HAP-1 (cell line): ENCODE measurements at regions not wholly inside any gene's neighbourhood (a gene's known extent, or its start where the extent isn't known, plus 50 kb on each side); places are given as distances from the start of the nearest gene placed in this dataset.
A peak's percentile ranks its signal among the peaks of the same experiment; 100 is the strongest.
"Not testable (repeated sequence)": the region's sequence is repeated elsewhere in the genome, so short reads cannot be mapped to it uniquely, and the experiment has no call there.

Source experiments
- DNase-seq, 2 experiments: peaks; one replicate each; pipeline ENCODE4 v3.0.0-alpha.2; 2016 to 2020; ENCODE audit warnings: low spot score in 2 of 2
- H3K27me3 ChIP-seq: fragments of 250-450 bp; sonication (Bioruptor Pico); 2 replicates; pipeline ENCODE4 v1.5.1; 2020; ENCODE audit warnings: low read depth, mild to moderate bottlenecking, moderate library complexity
- H3K36me3 ChIP-seq: fragments of 250-450 bp; sonication (Bioruptor Pico); replicated peaks from 2 replicates; pipeline ENCODE4 v1.5.1; 2020; ENCODE audit warnings: mild to moderate bottlenecking
- H3K4me1 ChIP-seq: fragments of 250-450 bp; sonication (Bioruptor Pico); 2 replicates; pipeline ENCODE4 v1.5.1; 2020; ENCODE audit warnings: mild to moderate bottlenecking
- H3K4me3 ChIP-seq: fragments of 250-450 bp; sonication (Bioruptor Pico); 2 replicates; pipeline ENCODE4 v1.5.1; 2020; ENCODE audit warnings: mild to moderate bottlenecking, moderate library complexity
- H3K9me3 ChIP-seq: fragments of 250-450 bp; sonication (Bioruptor Pico); 2 replicates; pipeline ENCODE4 v1.5.1; 2020; ENCODE audit warnings: mild to moderate bottlenecking, moderate library complexity
- in situ Hi-C: fragments of 300-500 bp; cut with MboI; formaldehyde crosslinking; loops from 3 replicates; pipeline ENCODE4 v1.14.3; 2020; ENCODE audit warnings: low sequenced_read_pairs, inconsistent platforms, mixed read lengths

DNA sequence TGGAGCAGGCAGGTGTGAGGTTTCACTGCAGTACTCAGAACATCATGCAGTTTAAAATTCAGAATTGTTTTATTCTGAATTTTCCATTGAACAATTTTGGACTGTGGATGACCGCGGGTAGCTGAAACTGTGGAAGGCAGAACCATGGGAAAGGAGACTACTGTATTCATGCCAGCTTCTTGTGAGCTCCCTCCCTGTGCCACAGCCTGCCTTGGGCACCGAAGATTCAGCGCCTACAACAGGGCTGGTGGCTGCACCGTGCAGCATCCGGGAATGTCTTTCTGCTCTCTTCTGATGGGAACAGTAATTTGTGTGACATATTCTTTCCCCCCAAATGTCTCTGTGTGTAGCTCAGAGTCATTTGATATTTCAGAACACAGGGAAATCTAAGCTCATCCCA is 118.5 kb upstream of the NKX1-1 start:
- Histone ChIP-seq H3K27me3 (peaks cover 23% of the 10 kb centered on the region; the same call in 1 of the 2 replicates), H3K4me3 (no peak overlapping the region), H3K4me1 (no peaks in the 10 kb centered on the region), H3K36me3 (no peaks in the 10 kb centered on the region), H3K9me3 (no peaks in the 10 kb centered on the region; the same call in 1 of the 2 replicates)
- in situ Hi-C loops, result no loop called here
- no peak for DNase-seq

DNA sequence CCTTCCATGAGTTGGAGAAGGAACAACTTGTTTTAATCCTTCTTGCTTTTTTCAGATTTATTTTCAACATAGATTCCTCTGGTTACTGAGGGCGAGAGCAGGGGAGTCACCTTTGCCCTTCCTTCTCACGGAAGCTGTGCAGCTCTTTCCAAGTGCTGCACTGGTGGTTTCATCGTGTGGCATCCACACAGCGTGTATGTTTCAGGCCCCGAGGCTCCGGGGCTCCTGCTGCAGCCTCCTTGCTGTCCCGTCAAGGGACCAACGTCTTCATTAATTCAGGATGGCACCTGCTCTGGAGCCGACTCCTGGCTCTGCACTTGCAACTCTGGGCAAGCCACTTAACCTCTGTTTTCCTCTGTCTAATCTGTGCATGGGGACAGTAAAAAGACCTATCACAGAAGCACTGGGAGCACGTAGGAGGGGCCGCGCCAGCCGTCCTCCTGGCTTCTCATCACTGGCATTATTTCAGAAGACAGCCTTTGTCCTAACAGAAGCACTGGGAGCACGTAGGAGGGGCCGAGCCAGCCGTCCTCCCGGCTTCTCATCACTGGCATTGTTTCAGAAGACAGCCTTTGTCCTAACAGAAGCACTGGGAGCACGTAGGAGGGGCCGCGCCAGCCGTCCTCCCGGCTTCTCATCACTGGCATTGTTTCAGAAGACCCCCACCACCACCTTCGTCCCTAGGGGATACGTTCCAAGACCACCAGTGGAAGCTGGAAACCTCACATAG is 117.8 kb upstream of the NKX1-1 start:
- peaks cover 19% of the 10 kb centered on the region; the same call in 1 of the 2 replicates for H3K27me3 ChIP-seq
- DNase-seq, result no peak
- H3K4me3 ChIP-seq, result no peak overlapping the region
- H3K9me3 ChIP-seq, result no peaks in the 10 kb centered on the region; the same call in 1 of the 2 replicates
- in situ Hi-C loops, result no loop called here
- no peaks in the 10 kb centered on the region for H3K4me1 ChIP-seq
- no peaks in the 10 kb centered on the region for H3K36me3 ChIP-seq

GRCh38 chr4:1523506-1523905 is 117.3 kb upstream of the NKX1-1 start:
- Histone ChIP-seq H3K9me3 (no peaks in the 10 kb centered on the region; the same call in 1 of the 2 replicates), H3K36me3 (no peaks in the 10 kb centered on the region), H3K4me3 (no peak overlapping the region), H3K27me3 (peaks cover 13% of the 10 kb centered on the region; the same call in 1 of the 2 replicates), H3K4me1 (no peaks in the 10 kb centered on the region)
- in situ Hi-C loops, result no loop called here
- DNase-seq, result no peak

DNA sequence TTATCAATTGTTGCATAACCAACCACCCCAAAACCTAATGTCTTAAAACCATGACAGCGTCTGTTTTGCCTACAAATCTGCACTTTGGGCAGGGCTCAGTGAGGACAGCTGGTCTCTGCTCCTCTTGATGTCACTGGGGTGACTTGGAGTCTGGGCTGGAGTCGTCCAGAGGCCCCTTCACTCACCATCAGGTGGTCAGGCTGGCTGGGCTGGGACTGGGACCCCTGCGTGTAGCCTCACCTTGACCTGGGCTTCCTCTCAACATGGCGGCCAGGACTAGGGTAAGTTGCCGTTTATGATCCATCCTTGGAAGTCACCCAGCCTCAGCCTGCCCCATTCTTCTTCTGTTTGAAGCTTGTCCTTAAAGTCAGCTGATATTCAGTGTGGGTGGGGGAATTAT is 116.8 kb upstream of the NKX1-1 start:
- Histone ChIP-seq H3K9me3 (no peaks in the 10 kb centered on the region; the same call in 1 of the 2 replicates), H3K4me3 (no peak overlapping the region), H3K27me3 (peaks cover 8% of the 10 kb centered on the region; the same call in 1 of the 2 replicates), H3K4me1 (no peaks in the 10 kb centered on the region), H3K36me3 (no peaks in the 10 kb centered on the region)
- in situ Hi-C loops, result no loop called here
- no peak for DNase-seq

DNA sequence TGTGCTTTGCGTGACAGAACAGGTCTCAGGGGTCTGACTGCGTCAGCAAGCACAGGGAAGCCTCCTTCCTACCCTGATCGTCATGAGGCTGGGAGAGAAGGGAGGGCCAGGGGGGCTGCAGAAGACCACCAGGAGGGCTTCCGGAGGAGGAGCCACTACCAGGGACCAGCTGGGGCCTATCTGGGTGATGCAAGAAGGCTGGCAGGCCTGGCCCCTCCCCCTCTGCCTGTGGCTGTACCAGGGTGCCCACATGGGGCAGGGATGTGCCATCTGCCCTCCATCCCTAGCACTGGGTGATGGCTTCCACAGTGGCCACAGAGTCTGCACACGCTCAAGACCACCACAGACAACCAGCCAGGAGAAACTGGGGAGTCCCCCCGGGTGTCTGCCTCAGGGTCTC is 116.4 kb upstream of the NKX1-1 start:
- Histone ChIP-seq H3K36me3 (no peaks in the 10 kb centered on the region), H3K9me3 (no peaks in the 10 kb centered on the region; the same call in 1 of the 2 replicates), H3K27me3 (peaks cover 4% of the 10 kb centered on the region; the same call in 1 of the 2 replicates), H3K4me3 (no peak overlapping the region), H3K4me1 (no peaks in the 10 kb centered on the region)
- no peak for DNase-seq
- in situ Hi-C loops, result no loop called here

DNA sequence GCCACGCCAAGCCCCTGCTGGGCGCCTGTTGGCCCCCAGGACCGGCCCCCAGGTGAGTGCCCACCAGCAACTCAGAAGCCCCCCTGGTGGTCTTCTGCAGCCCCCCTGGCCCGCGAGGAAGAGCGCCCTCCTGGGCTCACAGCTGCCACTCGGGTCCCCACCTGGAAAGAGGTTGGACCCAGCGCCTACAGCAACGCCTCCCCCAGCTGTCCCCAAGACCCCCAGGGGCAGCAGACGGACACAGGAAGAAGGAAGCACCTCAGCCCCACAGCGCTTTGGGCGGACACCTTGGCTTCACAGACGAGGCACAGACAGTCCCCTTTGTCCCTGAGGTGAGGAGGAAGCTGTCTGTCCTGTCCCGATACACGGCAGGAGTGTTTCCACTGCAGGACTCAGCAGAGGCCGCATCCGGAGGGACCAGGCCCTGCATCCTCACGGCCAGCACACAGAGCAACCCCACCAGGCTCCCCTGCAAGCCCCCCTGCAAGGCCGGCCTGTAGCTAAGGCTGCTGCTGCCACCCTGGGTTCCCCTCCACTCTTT is 115.6 kb upstream of the NKX1-1 start:
- in situ Hi-C loops, result no loop called here
- Histone ChIP-seq H3K9me3 (no peaks in the 10 kb centered on the region; the same call in 1 of the 2 replicates), H3K4me3 (no peak overlapping the region), H3K4me1 (no peaks in the 10 kb centered on the region), H3K27me3 (no peaks in the 10 kb centered on the region), H3K36me3 (no peaks in the 10 kb centered on the region)
- no peak for DNase-seq

- H3K27me3 ChIP-seq, H3K36me3 ChIP-seq, H3K4me1 ChIP-seq, H3K9me3 ChIP-seq, in situ Hi-C loops: not testable (repeated sequence)
- peak overlapping the region; percentile 22 for H3K4me3 ChIP-seq
- peak; percentile 55 to 85 for DNase-seq
These were observed 114.7 kb upstream of the NKX1-1 start for GRCh38 chr4:1520795-1521576.

DNA sequence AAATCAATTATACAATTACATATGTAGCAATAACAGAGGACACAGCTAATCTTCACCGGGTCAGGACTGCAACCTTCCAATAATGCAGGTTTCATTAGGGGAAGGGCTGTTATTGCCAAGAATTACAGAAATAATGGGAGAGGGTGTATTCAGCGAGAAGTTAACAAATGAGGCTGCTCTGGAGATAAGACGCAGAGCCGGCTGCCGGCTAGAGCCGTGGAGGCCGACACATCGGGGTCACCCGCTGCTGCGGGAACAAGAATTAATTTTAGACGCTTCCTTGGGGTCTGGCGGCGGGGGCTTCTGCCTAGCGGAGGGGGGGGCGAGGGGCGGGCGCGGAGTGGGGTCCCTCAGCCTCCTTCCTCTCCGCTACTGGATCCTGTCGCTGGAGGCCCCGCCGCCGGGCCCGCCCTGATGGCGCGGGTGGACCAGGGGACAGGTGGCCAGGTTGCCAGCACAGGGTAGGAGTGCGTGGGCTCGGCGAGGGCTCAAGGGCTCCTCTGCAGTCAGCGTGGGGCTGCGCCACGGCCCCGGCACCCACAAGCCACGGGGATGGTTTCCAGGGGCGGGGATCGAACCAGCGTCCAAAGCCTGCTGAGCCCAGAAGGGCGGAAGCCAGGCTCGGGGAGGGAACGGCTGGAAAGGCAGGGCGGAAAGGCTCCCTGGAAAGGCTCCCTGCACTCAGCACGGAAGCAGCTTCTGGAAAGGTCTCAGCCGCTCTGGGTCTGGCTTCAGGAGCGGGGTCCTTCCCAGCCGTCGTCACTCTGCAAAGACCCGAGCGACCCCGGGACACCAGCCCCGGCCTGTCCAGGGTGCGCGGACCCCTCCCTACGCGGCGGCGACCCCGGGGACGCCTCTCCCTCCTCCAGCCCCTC is 113.8 kb upstream of the NKX1-1 start:
- no peak for DNase-seq
- Histone ChIP-seq H3K9me3 (no peaks in the 10 kb centered on the region; the same call in 1 of the 2 replicates), H3K36me3 (no peaks in the 10 kb centered on the region), H3K4me1 (no peaks in the 10 kb centered on the region), H3K27me3 (no peaks in the 10 kb centered on the region), H3K4me3 (no peak overlapping the region)
- in situ Hi-C loops, result no loop called here

DNA sequence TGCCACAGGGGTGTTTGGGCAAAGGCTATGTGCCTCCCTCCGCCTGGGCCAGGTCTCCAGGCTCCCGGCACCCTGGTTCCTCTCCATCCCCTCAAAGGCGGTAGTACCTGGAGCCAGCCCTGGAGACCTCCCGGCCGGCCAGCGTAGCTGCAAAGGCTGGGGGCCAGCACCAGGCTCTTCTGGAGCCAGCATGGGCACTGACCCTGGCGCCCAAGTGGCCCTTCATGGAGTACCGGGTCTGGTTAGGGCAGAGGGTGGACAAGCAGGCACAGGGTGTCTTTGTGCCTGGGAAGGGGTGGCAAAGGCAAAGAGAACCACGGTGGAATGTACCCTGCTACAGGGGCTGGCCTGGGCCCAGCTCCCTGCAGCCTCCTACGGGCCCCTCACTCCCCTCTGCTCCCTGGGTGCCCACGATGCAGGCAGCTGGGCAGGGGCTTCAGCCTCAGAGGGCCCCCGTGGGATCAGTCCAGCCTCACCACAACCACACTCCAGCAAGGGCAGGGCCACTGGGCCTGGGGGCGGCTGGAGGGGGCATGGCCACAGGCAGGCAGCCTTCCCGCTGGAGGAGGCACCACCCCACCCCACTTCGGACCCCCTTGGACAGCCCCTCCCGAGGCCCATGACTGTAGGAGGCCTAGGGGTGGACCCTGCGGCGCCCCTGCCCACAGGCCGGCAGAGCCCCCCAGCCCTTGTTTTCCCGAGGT is 112.9 kb upstream of the NKX1-1 start:
- Histone ChIP-seq H3K4me1 (no peaks in the 10 kb centered on the region), H3K9me3 (no peaks in the 10 kb centered on the region), H3K27me3 (no peaks in the 10 kb centered on the region), H3K36me3 (no peaks in the 10 kb centered on the region), H3K4me3 (no peak overlapping the region)
- no peak for DNase-seq
- in situ Hi-C loops, result no loop called here

- DNase-seq, result no peak
- H3K4me3 ChIP-seq, result no peak overlapping the region
- H3K4me1 ChIP-seq, result peaks cover 4% of the 10 kb centered on the region
- no peaks in the 10 kb centered on the region for H3K36me3 ChIP-seq
- H3K27me3 ChIP-seq, result no peaks in the 10 kb centered on the region
- no peaks in the 10 kb centered on the region for H3K9me3 ChIP-seq
- in situ Hi-C loops, result no loop called here
These were observed 111.6 kb upstream of the NKX1-1 start for GRCh38 chr4:1517592-1518411.

GRCh38 chr4:1516881-1517480 is 110.7 kb upstream of the NKX1-1 start:
- no peak for DNase-seq
- Histone ChIP-seq H3K4me1 (peaks cover 4% of the 10 kb centered on the region), H3K27me3 (no peaks in the 10 kb centered on the region), H3K4me3 (no peak overlapping the region), H3K9me3 (no peaks in the 10 kb centered on the region), H3K36me3 (no peaks in the 10 kb centered on the region)
- in situ Hi-C loops, result no loop called here

DNA sequence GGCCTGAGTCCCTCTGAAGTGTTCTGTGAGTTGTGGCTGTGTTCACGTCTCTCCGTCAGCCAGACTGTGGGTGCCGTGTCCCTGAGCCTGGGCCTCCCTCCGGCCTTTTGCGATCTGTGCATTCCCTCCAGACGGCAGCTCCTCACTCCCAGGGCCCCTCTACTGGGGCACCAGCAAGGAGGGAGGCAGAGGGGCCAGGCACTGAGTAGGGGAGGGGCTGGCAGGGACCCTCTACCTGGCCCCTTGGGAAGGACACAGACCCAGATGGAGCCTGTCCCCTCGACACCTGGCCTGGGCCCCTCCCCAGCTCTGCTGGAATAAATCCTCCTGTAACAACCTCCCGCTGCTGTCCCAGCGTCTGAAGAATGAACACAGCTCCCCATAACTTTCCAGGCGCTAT is 110.0 kb upstream of the NKX1-1 start:
- DNase-seq, result no peak
- Histone ChIP-seq H3K4me1 (peaks cover 4% of the 10 kb centered on the region), H3K27me3 (no peaks in the 10 kb centered on the region), H3K4me3 (no peak overlapping the region), H3K36me3 (no peaks in the 10 kb centered on the region), H3K9me3 (no peaks in the 10 kb centered on the region)
- in situ Hi-C loops, result no loop called here
